ENCODE measurements at regions not wholly inside any gene's neighbourhood (a gene's known extent, or its start where the extent isn't known, plus 50 kb on each side); places are given as distances from the start of the nearest gene placed in this dataset.

DNA sequence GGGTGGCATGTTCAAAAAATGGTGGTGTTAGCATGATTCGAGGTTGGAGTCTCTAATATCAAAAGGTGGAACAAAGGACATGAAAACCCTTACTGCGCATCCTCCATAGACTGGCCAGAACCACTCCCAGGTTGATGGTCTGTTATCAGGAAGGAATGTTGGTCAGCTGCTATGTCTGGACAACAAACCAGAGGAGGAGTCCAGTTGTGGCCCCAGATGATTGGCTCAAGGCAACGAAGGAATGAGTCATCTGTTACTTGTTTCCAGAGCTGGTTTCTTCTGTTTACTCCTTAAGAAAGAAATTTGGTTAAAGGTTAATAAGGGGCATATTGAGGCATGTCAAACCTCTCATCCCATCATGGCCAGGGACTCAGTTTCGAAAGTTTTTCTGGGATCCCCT lies 56.8 kb upstream of the GRIA4 start:
- no peak for DNase-seq (ENCODE audit: low read depth)

DNA sequence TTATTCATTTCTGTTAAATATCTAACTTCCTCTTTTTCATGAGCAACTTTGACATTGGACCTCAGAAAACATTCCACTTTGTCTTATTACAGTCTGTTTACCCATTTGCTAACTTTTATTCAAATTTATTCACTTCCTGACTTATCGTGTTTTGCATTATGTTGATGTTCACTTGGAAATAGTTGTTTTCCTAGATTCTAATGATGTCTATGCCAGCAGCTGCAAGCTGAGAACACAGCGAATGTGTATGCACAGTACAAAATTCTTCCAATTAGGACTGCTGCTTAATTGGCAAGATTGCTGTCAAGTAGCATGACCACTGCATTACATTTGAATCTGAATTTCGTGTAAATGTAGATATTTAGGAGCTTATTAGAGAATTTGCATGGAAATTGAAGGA lies 61.5 kb upstream of the GRIA4 start:
- DNase-seq (ENCODE audit: low read depth): no peak

DNA sequence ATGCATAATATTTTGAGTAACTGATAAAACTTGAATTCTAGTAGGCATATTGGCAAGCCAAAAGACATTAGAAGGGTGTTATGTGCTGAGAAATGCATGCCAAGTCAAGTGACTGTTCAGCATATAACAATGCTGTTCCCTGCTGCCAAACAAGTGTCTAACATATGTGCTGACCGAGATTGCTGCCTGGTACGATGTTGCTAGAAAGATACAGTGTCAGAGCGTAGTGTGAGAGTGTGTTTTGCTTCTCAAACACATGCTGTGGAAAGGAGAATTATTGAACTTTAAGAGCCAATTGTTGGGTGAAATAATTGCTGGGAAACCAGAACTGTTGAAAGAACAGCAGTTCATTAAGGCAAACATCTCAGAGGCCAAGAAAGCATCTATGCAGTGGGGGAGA lies 71.3 kb upstream of the GRIA4 start:
- no peak for DNase-seq (ENCODE audit: low read depth)

DNA sequence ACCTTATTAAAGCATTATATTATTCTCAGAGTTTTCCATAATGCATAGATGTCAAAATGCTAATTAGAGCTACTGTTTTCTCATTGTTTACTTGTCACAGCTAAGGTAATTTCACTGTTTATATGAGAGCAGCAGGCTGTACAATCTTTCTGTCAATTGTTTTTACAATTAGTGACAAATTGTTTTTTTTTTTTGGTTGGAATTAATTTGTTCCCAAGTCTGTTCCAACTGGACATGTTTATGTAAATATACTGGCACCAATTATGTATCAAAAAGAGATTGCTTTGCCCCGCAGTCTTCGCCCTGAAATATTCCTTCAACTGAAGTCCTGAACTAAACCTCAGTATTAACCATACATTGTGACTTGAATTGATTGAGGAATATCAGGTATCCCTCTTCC lies 72.3 kb upstream of the GRIA4 start:
- DNase-seq (ENCODE audit: low read depth): no peak

DNA sequence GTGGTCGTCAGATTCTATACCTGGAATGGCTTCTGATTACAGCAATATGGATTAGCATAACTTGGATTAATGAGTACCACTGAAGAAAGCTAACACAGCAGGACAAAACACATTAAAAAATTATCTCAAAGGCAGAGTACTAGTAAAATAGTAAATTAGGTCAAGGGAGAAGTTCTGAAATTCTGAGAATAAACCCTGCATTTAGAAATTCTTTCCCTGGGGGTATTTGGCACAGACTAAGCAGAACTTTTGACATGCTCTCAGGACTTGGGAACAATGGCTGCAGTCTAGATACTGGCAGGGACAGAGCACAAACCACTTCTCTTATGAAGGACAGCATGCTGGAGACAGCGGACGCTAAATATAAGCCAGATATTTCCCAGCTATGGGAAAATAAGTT lies 85.6 kb upstream of the GRIA4 start:
- no peak for DNase-seq (ENCODE audit: low read depth)

DNA sequence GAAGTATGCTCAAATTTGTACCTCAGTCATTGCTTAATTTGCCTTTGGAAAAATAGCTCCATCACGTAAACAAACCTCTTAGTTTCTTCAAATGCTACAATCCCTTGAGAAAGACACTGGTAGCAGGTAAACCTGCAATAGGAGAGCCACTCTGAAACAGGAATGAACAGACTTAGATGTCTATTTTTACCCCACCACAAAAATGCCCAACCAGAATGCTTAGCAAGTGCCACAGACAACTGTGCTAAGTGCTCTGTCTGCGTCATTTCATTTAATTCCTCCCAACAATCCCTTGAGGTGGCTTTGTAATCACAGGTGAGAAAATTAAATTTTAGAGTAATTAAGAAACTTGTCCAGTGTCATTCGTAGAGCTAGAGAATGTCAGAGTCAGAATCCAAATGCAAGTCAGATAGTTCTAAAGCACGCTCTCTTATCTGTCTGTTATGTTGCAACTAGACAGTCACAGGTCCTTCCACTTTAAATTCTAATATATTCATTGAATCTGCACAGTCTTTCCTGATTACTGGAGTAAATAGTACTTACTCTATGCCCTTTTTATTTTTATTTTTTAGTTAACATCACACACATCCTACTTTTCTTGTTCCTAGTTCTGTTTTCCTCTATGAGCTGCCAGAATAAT lies 89.0 kb upstream of the GRIA4 start:
- no peak for DNase-seq (ENCODE audit: low read depth)

DNA sequence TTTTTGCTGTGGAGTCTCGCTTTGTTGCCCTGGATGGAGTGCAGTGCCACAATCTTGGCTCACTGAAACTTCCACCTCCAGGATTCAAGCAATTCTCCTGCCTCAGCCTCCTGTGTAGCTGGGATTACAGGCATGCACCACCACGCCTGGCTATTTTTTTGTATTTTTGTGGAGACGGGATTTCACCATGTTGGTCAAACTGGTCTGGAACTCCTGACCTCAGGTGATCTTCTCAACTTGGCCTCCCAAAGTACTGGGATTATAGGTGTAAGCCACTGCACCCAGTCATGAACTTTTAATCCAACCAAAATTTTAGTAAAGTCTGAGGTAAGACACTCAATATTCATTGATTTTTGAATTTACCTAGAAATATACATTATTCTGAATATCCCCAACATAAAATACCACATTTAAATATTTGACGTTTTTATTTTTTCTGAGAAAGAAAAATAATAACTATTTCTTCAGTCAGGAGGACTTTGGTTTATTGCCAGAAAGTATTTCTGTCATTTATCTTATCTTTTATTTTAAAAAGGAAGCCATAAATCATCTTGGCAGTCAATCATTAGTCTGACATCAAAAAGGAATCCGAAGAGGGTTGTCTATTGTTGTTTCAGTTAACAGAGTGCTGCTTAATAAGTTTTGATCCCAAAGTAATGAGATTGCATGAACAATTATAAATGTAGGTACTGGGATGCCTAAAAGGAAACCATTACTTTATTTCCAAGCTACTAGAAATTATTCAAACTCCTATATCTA lies 102.2 kb upstream of the GRIA4 start:
- no peak for DNase-seq (ENCODE audit: low read depth)

DNA sequence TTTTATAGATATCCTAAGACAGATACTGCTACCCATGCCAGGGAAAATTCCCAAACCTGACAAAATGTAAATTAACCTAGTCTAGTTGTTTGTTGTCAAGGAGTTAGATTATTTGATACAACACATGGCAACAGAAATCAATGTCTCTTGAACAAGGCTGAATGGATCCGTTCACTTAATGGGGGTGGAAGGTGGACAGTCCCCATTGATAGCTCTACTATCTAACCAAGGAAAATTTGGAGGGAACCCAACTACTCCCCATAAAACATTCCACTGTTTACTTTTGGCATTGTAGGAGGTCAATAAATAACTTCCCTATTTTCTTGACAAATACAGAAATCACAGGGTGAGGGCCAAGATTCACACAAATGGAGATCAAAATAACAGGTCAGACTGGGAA lies 117.9 kb upstream of the GRIA4 start:
- DNase-seq (ENCODE audit: low read depth): no peak

DNA sequence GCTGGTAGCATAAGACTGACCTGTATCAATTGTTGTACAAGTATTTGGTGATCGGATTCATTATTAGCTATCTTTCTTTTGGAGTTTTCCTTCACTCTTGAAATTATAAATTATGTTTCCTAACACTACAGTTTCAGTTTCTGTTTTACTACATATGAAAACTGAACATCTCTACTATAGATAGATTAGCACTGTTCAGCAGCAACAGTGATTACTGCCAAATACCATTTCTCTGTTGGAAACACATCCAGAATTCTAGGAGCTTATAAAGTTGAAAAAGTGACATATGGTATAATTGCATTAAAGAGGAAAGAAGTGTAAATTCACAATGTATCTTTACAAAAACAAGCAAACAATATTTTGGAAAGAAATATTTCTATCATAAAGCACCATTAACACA lies 118.5 kb upstream of the GRIA4 start:
- DNase-seq (ENCODE audit: low read depth): peak; percentile 6

DNA sequence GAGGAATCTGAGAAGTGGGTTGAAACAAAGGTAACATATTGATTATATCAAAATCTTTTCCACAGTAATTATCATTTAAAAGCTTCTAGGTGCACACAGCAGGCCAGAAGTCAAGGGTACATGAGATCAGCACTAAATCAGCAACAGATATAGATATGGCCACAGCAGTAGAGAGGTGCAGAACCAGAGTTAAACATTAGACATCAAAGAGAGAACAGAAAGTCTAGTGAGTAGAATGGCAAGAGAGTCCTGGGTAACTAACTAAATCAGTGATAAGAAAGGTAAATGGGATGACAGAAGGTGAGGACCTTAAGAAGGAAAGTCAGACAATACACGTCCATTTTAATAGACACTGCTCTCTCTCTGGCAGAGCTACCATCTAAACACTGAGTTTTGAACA lies 119.5 kb upstream of the GRIA4 start:
- DNase-seq (ENCODE audit: low read depth): no peak

DNA sequence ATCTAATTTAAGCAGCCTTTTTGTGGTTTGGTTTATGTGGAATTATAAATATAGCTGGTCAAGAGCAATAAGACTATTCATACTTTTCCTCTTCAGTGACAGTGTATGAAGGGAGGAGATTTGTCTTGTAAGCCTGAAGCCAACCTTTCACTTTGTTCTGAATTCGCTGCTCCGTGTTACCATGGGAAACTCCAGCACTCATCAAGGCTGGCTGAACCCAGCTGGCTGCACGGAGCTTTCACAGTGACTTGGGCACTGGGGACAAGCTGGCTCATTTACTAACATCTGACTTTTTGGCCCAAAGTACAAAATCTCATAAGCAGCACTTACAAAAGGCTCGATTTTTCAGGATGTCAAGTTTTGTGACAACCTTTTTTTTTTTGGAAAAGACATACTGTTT lies 120.4 kb upstream of the GRIA4 start:
- DNase-seq (ENCODE audit: low read depth): peak; percentile 11

DNA sequence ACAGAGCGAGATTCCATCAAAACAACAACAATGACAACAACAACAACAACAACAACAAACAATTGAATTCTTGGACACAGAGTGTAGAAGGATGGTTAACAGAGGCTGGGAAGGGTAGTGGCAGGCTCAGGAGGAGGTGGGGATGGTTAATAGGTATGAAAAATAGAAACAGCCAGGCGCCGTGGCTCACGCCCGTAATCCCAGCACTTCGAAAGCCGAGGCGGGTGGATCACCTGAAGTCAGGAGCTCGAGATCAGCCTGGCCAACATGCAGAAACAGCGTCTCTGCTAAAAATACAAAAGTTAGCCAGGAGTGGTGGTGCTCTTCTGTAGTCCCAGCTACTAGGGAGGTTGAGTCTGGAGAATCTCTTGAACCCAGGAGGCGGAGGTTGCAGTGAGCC lies 122.9 kb upstream of the GRIA4 start:
- no peak for DNase-seq (ENCODE audit: low read depth)

DNA sequence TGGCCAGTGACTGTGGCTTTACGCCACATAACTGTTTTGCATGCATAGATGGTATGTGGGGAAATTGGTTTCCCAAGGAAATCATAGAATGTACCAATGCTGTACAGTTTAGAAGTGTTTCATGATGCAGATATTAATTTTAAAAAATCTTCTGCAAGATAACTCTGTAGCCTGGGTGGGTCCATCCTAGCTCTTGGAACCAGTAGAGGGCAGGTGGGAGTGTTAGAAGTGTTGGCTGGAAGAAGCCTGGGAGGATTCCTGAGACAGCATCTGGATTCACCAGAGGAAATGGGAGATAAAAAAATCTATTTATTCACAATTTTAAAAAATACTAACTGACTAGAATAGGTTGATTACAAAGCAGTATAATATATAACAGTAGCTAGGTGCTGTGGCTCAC lies 139.9 kb upstream of the GRIA4 start:
- no peak for DNase-seq (ENCODE audit: low read depth)

DNA sequence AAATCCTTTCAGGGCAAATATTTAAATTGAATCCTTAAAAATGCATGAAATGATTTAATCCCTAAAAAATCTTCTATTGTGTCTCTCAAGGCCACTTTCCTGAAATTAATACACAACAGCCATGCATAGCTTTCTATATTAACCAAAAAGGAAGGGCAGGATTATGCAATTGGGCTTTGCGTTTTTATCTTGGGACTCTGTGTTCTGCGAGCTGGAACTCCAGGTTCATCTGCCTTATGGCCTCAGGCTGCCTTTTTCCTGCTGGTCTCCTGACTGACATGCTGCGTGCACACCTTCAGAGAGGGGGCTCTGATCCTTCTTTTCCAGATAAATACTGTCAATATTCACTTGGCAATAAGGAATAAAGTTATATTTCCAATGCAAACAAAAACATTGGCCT lies 141.7 kb upstream of the GRIA4 start:
- DNase-seq (ENCODE audit: low read depth): no peak

DNA sequence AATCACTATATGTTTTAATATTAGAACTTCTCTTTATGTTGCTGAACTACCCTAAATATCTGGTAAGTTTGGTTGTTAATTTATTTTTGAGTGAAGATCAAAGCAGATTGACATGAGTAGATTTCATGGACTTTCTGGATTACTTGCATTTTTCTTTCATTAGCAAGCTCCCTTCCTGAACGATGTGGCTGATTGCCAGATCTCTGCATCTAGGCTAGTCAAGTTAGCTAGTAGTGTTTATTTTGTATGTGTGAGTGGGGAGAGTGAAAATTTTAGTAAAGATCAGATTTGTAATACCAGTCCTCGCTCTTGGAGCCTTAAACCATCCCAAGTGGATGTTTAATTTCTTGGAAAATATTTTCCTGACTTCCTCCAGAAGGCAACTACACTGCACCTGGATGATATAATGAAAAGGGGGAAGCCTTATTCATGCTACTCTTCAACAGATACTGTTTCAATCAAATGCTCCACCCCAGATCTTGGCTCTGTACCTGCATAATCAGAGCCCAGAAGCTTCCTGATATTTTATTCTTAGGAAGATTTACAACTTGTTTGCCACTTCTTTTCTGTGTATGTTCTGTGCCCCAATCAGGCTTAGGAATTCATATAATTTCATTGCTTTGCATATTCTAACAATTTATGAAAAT lies 143.2 kb upstream of the GRIA4 start:
- no peak for DNase-seq (ENCODE audit: low read depth)

DNA sequence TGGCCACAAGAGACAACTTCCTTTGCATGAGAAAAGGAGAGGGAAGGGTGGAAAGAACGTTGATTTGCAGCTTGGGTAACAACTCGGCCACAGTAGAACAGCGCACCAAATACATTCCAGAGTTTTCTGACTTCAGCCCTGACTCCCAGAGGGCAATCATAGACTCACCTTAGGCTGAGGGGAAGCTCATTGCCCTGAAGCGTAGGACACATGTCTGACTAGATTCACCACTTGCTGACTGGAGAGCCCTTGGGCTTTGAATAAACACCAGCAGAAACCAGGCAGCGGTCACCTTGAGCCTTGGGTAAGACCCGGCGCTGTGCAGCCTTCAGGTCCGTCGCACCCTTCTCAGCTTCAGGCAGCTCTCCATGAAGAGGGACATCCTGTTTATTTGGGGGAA lies 151.8 kb upstream of the GRIA4 start:
- no peak for DNase-seq (ENCODE audit: low read depth)

DNA sequence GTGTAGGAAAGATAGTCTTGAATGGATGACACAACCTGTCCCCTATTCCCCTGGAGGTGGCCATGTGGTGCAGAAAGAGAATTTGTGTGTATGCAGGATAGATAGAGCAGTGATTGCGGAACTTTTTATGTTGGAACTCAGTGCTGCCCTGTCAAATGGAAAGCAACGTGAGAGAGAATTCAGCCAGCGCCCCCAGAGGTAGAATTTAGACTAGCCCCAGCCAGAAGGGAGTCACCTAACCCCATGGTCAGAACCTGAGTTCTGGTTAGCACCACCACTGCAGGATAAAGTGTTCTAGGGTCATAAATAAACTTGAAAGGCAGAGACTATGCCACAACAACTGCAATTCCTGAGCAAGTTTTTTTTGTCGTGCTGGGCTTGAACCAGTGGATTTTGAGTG lies 152.9 kb upstream of the GRIA4 start:
- DNase-seq (ENCODE audit: low read depth): no peak

DNA sequence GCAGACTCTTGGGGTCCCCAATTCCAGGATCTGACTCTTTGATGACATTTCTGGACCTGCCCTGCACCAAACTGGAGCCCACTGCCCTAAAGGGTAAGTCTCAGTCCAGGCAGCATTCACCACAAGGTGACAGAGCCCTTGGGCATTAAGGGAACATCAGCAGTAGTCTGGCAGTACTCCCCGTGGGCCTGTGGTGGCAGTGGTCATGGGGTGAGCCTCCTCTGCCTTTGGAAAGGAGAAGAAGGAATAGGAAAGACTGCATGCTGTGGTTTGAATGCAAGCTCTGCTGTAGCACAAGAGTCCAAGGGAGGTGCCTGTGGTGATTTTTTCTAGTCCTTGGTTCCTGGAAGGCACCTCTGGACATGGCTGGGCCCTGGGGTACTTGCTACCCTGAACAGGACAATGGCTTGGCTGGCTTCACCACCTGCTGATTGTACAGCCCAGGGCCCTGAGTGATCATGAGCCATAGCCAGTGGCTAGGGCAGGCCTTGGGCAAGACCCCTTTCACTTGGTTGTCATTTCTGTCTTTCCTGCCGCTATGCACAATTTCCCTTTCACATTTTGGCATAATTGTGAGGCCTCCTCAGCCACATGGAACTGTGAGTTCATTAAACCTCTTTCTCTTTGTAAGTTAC lies 160.7 kb upstream of the GRIA4 start:
- DNase-seq (ENCODE audit: low read depth): no peak

DNA sequence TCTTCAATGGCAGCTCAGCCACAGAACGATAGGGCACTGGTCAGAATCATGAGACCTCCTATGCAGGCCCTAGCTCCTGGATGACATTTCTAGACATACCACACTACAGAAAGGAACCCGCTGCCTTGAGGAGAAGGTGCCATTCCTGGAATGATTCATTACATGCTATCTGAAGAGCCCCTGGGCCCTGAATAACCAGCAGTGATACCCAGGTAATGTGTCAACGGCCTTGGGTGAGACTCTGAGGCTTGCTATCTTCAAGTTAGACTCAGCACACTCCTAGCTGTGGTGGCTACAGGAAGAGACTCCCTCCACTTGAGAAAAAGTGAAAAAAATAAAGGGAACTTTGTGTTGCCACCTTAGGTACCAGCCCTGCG lies 161.2 kb upstream of the GRIA4 start:
- DNase-seq (ENCODE audit: low read depth): no peak

DNA sequence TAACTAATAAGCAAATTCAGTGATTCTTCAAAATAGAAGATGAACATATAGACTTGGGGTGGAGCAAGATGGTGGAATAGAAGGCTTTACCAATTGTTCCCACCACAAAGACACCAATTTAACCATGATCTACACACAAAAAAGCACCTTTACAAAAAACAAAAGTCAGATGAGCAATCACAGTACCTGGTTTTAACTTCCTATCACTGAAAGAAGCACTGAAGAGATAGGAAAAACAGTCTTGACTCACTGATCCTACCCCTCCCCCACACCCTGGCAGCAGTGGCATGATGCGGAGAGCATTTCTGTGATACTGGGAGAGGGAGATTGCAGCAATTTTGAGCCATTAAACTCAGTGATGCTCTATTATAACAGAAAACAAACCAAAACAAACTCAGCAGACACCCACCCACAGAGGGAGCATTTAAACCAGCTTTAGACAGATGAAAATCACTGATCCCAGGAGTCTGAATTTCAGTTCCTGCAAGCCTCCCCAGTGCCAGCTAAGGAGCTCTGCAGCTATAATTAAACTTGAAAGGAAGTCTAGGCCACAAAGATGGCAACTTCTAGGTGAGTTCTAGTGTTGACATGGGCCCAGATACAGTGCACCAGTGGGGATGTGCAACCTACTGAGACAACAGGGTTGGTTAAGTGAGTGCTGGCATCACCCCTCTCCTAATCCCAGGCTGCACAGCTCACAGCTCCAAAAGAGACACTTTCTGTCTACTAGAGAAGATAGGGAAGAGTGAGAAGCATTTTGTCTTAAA lies 161.8 kb upstream of the GRIA4 start:
- DNase-seq (ENCODE audit: low read depth): no peak

DNA sequence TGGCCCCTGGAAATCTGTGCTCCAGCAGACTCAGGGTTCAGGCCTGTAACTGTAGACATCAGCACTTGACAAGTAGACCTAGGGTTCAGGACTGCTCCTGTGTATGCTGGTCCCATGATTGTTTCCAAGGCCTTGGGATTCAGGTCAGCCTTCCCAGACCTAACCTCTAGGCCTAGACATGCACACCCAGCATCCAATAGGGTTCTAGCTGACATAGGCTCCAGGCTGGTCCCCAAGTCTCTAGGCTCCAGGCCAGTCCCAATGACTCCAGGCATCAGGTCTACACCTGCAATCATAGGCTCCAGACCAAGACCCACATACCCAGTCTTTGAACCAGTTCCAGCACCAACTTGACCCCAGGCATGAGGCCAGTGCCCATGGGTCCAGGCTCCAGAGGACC lies 166.2 kb upstream of the GRIA4 start:
- DNase-seq (ENCODE audit: low read depth): no peak

Data from forelimb muscle (tissue), 1 donor.